H1 (cell line): ENCODE measurements at regions not wholly inside any gene's neighbourhood (a gene's known extent, or its start where the extent isn't known, plus 50 kb on each side); places are given as distances from the start of the nearest gene placed in this dataset.

Experiments used
- CTCF ChIA-PET: fragments of 300-600 bp; sonication (Branson Sonifier 250); formaldehyde crosslinking; loops from one replicate; lab custom pipeline; 2021; ENCODE audit not compliant: partially characterized antibody; lab: Charles Lee
- POLR2A ChIA-PET: fragments of 300-600 bp; sonication (Branson Sonifier 250); formaldehyde crosslinking; loops from one replicate; lab custom pipeline; 2021; ENCODE audit warnings: inconsistent platforms; ENCODE audit not compliant: partially characterized antibody; lab: Charles Lee
- DNase-seq, 2 experiments: peaks; one replicate each; pipeline versions ENCODE4 v3.0.0 to v3.0.0-alpha.2; 2010 to 2022; ENCODE audit warnings: low spot score in 2 of 2, low read depth in 1 of 2, mixed read lengths in 1 of 2
- FAIRE-seq: peaks from 2 replicates; lab custom pipeline; 2011; peaks lifted over from hg19 to GRCh38; lab: Jason Lieb, UNC
- H2AFZ ChIP-seq: 2 replicates; pipeline ENCODE4 v1.8.1; 2012; ENCODE audit warnings: low read length, inconsistent platforms
- H2AK5ac ChIP-seq: 2 replicates; pipeline ENCODE4 v1.6.1; 2013; ENCODE audit warnings: low read depth, low read length
- H2BK120ac ChIP-seq: replicated peaks from 2 replicates; pipeline ENCODE3; 2013; ENCODE audit warnings: low read depth, low read length, inconsistent platforms
- H2BK12ac ChIP-seq: 2 replicates; pipeline ENCODE4 v1.6.1; 2013; ENCODE audit warnings: low read depth, low read length
- H2BK15ac ChIP-seq: 2 replicates; pipeline ENCODE4 v1.6.1; 2013; ENCODE audit warnings: low read length
- H2BK20ac ChIP-seq: 2 replicates; pipeline ENCODE4 v1.6.1; 2013; ENCODE audit warnings: low read length
- H2BK5ac ChIP-seq: 2 replicates; pipeline ENCODE4 v1.6.1; 2013; ENCODE audit warnings: low read depth, low read length
- H3K14ac ChIP-seq: 2 replicates; pipeline ENCODE4 v1.6.1; 2013; ENCODE audit warnings: inconsistent platforms; ENCODE audit not compliant: insufficient read length
- H3K18ac ChIP-seq: 2 replicates; pipeline ENCODE4 v1.6.1; 2013; ENCODE audit warnings: low read length; ENCODE audit errors: extremely low read depth
- H3K23ac ChIP-seq: 2 replicates; pipeline ENCODE4 v1.6.1; 2013; ENCODE audit warnings: inconsistent platforms; ENCODE audit not compliant: insufficient read length
- H3K23me2 ChIP-seq: 2 replicates; pipeline ENCODE4 v1.6.1; 2013; ENCODE audit warnings: low read depth, low read length
- H3K27ac ChIP-seq: 2 replicates; pipeline ENCODE4 v1.6.1; 2011; ENCODE audit warnings: low read depth, low read length, inconsistent platforms
- H3K27me3 ChIP-seq, 4 experiments: replicated peaks in 1 of 4; 1 replicate in 1 of 4; 2 replicates in 3 of 4; pipeline versions ENCODE4 v1.6.1 to v1.8.1; 2011 to 2013; ENCODE audit warnings: low read length in 3 of 4, mild to moderate bottlenecking in 3 of 4, inconsistent platforms in 2 of 4, mixed read lengths in 2 of 4, moderate library complexity in 1 of 4; ENCODE audit not compliant: control insufficient read depth in 3 of 4, insufficient read depth in 3 of 4; ENCODE audit errors: extremely low read depth in 1 of 4
- H3K36me3 ChIP-seq, 4 experiments: 2 replicates each; pipeline versions ENCODE4 v1.6.1 to v1.8.1; 2011 to 2013; ENCODE audit warnings: mild to moderate bottlenecking in 4 of 4, low read length in 3 of 4, moderate library complexity in 2 of 4, control low read depth in 1 of 4, inconsistent platforms in 1 of 4; ENCODE audit not compliant: insufficient read depth in 4 of 4, control insufficient read depth in 2 of 4
- H3K4ac ChIP-seq: replicated peaks from 2 replicates; pipeline ENCODE3; 2013; ENCODE audit warnings: low read length, low read depth, mixed read lengths, inconsistent platforms; ENCODE audit not compliant: insufficient read length
- H3K4me1 ChIP-seq, 4 experiments: replicated peaks in 1 of 4; 1 replicate in 1 of 4; 2 replicates in 3 of 4; pipeline versions ENCODE4 v1.6.1 to v1.8.1; 2011 to 2013; ENCODE audit warnings: low read length in 3 of 4, inconsistent platforms in 2 of 4, mixed read lengths in 1 of 4; ENCODE audit not compliant: insufficient read depth in 4 of 4, control insufficient read depth in 3 of 4
- H3K4me2 ChIP-seq, 2 experiments: 2 replicates each; pipeline versions ENCODE4 v1.6.1 to v1.8.1; 2011 to 2013; ENCODE audit warnings: low read depth in 2 of 2, low read length in 2 of 2, control low read depth in 1 of 2, inconsistent platforms in 1 of 2, mild to moderate bottlenecking in 1 of 2; ENCODE audit not compliant: insufficient read depth in 1 of 2
- H3K4me3 ChIP-seq, 4 experiments: fragments of 200-600, 300-600 bp in 1 of 4; sonication (generic), shearing (Covaris generic), sonication (Bioruptor Twin) in 1 of 4; 2 replicates each; pipeline versions ENCODE4 v1.5.1 to v1.8.1; 2011 to 2016; ENCODE audit warnings: low read length in 4 of 4, low read depth in 3 of 4, control low read depth in 2 of 4, inconsistent platforms in 2 of 4, mild to moderate bottlenecking in 2 of 4, mixed read lengths in 1 of 4, moderate library complexity in 1 of 4; ENCODE audit not compliant: insufficient read depth in 2 of 4; ENCODE audit errors: extremely low read depth in 1 of 4
- H3K56ac ChIP-seq: replicated peaks from 2 replicates; pipeline ENCODE3; 2013; ENCODE audit warnings: low read depth, mild to moderate bottlenecking, mixed read lengths, low read length, inconsistent platforms; ENCODE audit not compliant: insufficient read length
- H3K79me1 ChIP-seq: 2 replicates; pipeline ENCODE4 v1.6.1; 2013; ENCODE audit warnings: low read depth, low read length, control low read depth
- H3K79me2 ChIP-seq, 2 experiments: 2 replicates each; pipeline versions ENCODE4 v1.6.1 to v1.8.1; 2012 to 2013; ENCODE audit warnings: low read length in 2 of 2, mild to moderate bottlenecking in 2 of 2, inconsistent platforms in 1 of 2; ENCODE audit not compliant: insufficient read depth in 2 of 2, control insufficient read depth in 1 of 2
- H3K9ac ChIP-seq, 4 experiments: replicated peaks in 1 of 4; 1 replicate in 1 of 4; 2 replicates in 3 of 4; pipeline versions ENCODE4 v1.6.1 to v1.8.1; 2011 to 2013; ENCODE audit warnings: low read depth in 3 of 4, low read length in 3 of 4, control low read depth in 2 of 4, mild to moderate bottlenecking in 2 of 4, moderate library complexity in 2 of 4, inconsistent platforms in 1 of 4; ENCODE audit errors: extremely low read depth in 1 of 4
- H3K9me3 ChIP-seq, 2 experiments: 2 replicates each; pipeline versions ENCODE4 v1.6.1 to v1.8.1; 2012 to 2013; ENCODE audit warnings: mild to moderate bottlenecking in 2 of 2, moderate library complexity in 2 of 2, control low read depth in 1 of 2, inconsistent platforms in 1 of 2, low read depth in 1 of 2, low read length in 1 of 2, mixed read lengths in 1 of 2; ENCODE audit not compliant: insufficient read depth in 2 of 2
- H4K20me1 ChIP-seq, 2 experiments: replicated peaks in 1 of 2; 2 replicates each; pipeline versions ENCODE3 to v1.8.1; 2011 to 2013; ENCODE audit warnings: inconsistent platforms in 2 of 2, low read length in 2 of 2, mild to moderate bottlenecking in 1 of 2; ENCODE audit not compliant: insufficient read depth in 2 of 2, control insufficient read depth in 1 of 2
- H4K5ac ChIP-seq: 2 replicates; pipeline ENCODE4 v1.6.1; 2013; ENCODE audit warnings: low read length, low read depth, mixed read lengths, inconsistent platforms; ENCODE audit not compliant: insufficient read length
- H4K8ac ChIP-seq: 2 replicates; pipeline ENCODE4 v1.8.0; 2013; ENCODE audit warnings: mild to moderate bottlenecking, moderate library complexity, low read length, inconsistent platforms; ENCODE audit not compliant: insufficient read depth; ENCODE audit errors: extremely low read depth
- H4K91ac ChIP-seq: replicated peaks from 2 replicates; pipeline ENCODE3; 2013; ENCODE audit warnings: low read length, mixed read lengths, inconsistent platforms; ENCODE audit not compliant: insufficient read length
- EP300 ChIP-seq, 2 experiments: IDR thresholded peaks; 1 replicate in 1 of 2; 2 replicates in 1 of 2; pipeline ENCODE4 v1.6.1; 2011 to 2012; ENCODE audit warnings: low read depth in 2 of 2, low read length in 2 of 2, mild to moderate bottlenecking in 2 of 2, borderline replicate concordance in 1 of 2, inconsistent platforms in 1 of 2, moderate library complexity in 1 of 2
- JUN ChIP-seq: IDR thresholded peaks from 2 replicates; pipeline ENCODE4 v1.6.1; 2011; ENCODE audit warnings: low read depth, mild to moderate bottlenecking, improper control_type of control experiment, low read length
- KDM1A ChIP-seq: fragments of 200-600, 300-600 bp; sonication (generic); IDR thresholded peaks from 2 replicates; pipeline ENCODE4 v1.7.1; 2016; ENCODE audit warnings: mild to moderate bottlenecking, low read length, borderline replicate concordance
- MAFK ChIP-seq: IDR thresholded peaks from 2 replicates; pipeline ENCODE4 v1.6.1; 2012; ENCODE audit warnings: low read depth, mild to moderate bottlenecking, improper control_type of control experiment, low read length
- WGBS, 2 experiments: shearing (Covaris generic) in 1 of 2; methylation state at CpG; one replicate each; pipeline versions ENCODE4 v1.1.6 to v1.1.7; 2013 to 2015; ENCODE audit warnings: low lambda C conversion rate in 2 of 2, mixed read lengths in 2 of 2, inconsistent platforms in 1 of 2, low coverage in 1 of 2, missing lambda C conversion rate in 1 of 2; ENCODE audit not compliant: insufficient replicate concordance in 2 of 2, insufficient coverage in 1 of 2, insufficient read length in 1 of 2; ENCODE audit errors: extremely low coverage in 1 of 2, missing lambda C conversion rate in 1 of 2; 5-methylcytosine and 5-hydroxymethylcytosine counted together

DNA sequence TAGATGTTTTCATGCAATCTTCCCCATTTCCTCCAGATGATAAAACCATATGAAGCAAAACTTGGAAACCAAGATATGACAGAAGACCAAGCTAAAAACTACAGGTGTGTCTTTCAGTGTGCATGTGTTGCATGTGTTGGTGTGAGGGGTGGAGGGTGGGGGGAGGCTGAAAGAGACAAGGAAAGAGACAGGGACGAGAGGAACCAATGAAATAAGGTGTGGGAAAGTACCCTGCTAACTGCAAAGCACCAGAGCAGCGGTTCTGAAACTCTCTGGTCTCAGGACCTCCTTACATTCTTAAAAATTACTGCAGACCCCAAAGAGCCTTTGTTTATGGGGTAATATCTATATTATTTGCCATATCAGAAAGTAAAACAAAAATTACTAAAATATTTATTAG is 87.4 kb upstream of the HIVEP3 start:
- Histone ChIP-seq H2BK20ac (no peak overlapping the region), H3K23ac (no peak overlapping the region), H2BK12ac (no peak overlapping the region), H4K91ac (no peak overlapping the region), H3K23me2 (no peaks in the 10 kb centered on the region), H3K9me3 (no peaks in the 10 kb centered on the region), H3K14ac (no peak overlapping the region), H3K18ac (no peak overlapping the region), H2BK5ac (no peak overlapping the region), H3K79me1 (no peaks in the 10 kb centered on the region), H3K4me2 (no peak overlapping the region), H3K4me3 (no peak overlapping the region), H4K20me1 (no peaks in the 10 kb centered on the region), H3K4ac (no peak overlapping the region), H3K27ac (no peak overlapping the region), H2AFZ (no peak overlapping the region), H2BK15ac (no peak overlapping the region), H3K36me3 (no peaks in the 10 kb centered on the region), H4K5ac (no peak overlapping the region), H3K9ac (no peak overlapping the region), H2BK120ac (no peak overlapping the region), H4K8ac (no peak overlapping the region), H3K4me1 (no peaks in the 10 kb centered on the region), H3K56ac (no peak overlapping the region), H3K79me2 (no peaks in the 10 kb centered on the region), H2AK5ac (no peak overlapping the region), H3K27me3 (no peaks in the 10 kb centered on the region; a peak in 1 of 7 replicates)
- ChIA-PET POLR2A (no interaction called here), CTCF (no interaction called here)
- TF ChIP-seq EP300 (IDR thresholded peaks at IDR 0.05; ENCODE audit: borderline replicate concordance in 1 of 2, low read depth in 2 of 2, low read length in 2 of 2) (no peak), MAFK (no peak), JUN (no peak), KDM1A (no peak)
- DNase-seq: no peak
- 84% methylated on average over 2 of the region's 2 CpGs; no CpG with 5 or more reads in 1 of the 2 experiments for WGBS, 2 experiments
- FAIRE-seq: no peak
